Gastroesophageal sphincter (tissue), 4 donors: ENCODE measurements at regions not wholly inside any gene's neighbourhood (a gene's known extent, or its start where the extent isn't known, plus 50 kb on each side); places are given as distances from the start of the nearest gene placed in this dataset.

Experiments
- ATAC-seq: fragments of 150-250 bp; one replicate; pipeline ENCODE4 v1.9.1; 2016; ENCODE audit warnings: mild to moderate bottlenecking, moderate library complexity
- H3K27ac ChIP-seq, 4 donors: fragments of 200-600 bp; sonication (generic) in 3 of 4; 1 replicate in 3 of 4; 2 replicates in 1 of 4; pipeline ENCODE4 v1.5.1; 2016 to 2019
- H3K27me3 ChIP-seq: fragments of 200-600 bp; sonication (generic); one replicate; pipeline ENCODE4 v1.5.1; 2019
- H3K36me3 ChIP-seq, 2 donors: fragments of 200-600 bp; sonication (generic); one replicate each; pipeline ENCODE4 v1.5.1; 2019; ENCODE audit warnings: control low read depth in 1 of 2
- H3K4me1 ChIP-seq, 3 donors: fragments of 200-600 bp; sonication (generic); 1 replicate in 2 of 3; 2 replicates in 1 of 3; pipeline ENCODE4 v1.5.1; 2016 to 2019; ENCODE audit warnings: control low read depth in 2 of 3
- H3K4me3 ChIP-seq, 2 donors: fragments of 200-600 bp; sonication (generic); one replicate each; pipeline ENCODE4 v1.5.1; 2019; ENCODE audit warnings: mild to moderate bottlenecking in 1 of 2, moderate library complexity in 1 of 2
- H3K9me3 ChIP-seq, 3 donors: fragments of 200-600 bp; sonication (generic); one replicate each; pipeline ENCODE4 v1.5.1; 2017 to 2019; ENCODE audit warnings: control low read depth in 2 of 3
- CTCF ChIP-seq, 4 experiments: fragments of 200-600 bp in 2 of 4; fragments of 450-650 bp in 2 of 4; sonication (generic) in 1 of 4; IDR thresholded peaks; one replicate each; pipeline ENCODE4 v1.5.1; 2017 to 2019; ENCODE audit warnings: antibody characterized with exemption in 4 of 4, mild to moderate bottlenecking in 2 of 4, moderate library complexity in 2 of 4
- EP300 ChIP-seq: sonication (generic); formaldehyde crosslinking; IDR thresholded peaks from one replicate; pipeline ENCODE4 v1.6.1; 2017; ENCODE audit warnings: antibody characterized with exemption, mild to moderate bottlenecking
- POLR2A ChIP-seq, 2 donors: fragments of 450-650 bp; IDR thresholded peaks; one replicate each; pipeline ENCODE4 v1.6.1; 2017; ENCODE audit warnings: antibody characterized with exemption in 2 of 2, mild to moderate bottlenecking in 2 of 2, moderate library complexity in 1 of 2
- POLR2AphosphoS5 ChIP-seq: sonication (generic); formaldehyde crosslinking; IDR thresholded peaks from one replicate; pipeline ENCODE4 v1.6.1; 2017; ENCODE audit warnings: antibody characterized with exemption
- WGBS, 2 donors: methylation state at CpG; one replicate each; pipeline ENCODE4 v1.1.5; 2018; ENCODE audit warnings: low coverage in 1 of 2; 5-methylcytosine and 5-hydroxymethylcytosine counted together

- TF ChIP-seq POLR2AphosphoS5 (no peak), CTCF (IDR thresholded peaks at IDR 0.05) (no peak), POLR2A (IDR thresholded peaks at IDR 0.05) (no peak), EP300 (no peak)
Observed at GRCh38 chr3:70880421-70880820, 568.0 kb upstream of the MDFIC2 start.

GRCh38 chr3:70876154-70876553 lies 563.7 kb upstream of the MDFIC2 start:
- Histone ChIP-seq H3K9me3 (no peaks in the 10 kb centered on the region), H3K27ac (no peak overlapping the region), H3K4me3 (no peak overlapping the region), H3K36me3 (no peaks in the 10 kb centered on the region), H3K4me1 (peaks cover 0 to 13% (median 0%) of the 10 kb centered on the region in 3 donors), H3K27me3 (no peaks in the 10 kb centered on the region)
- no peak for ATAC-seq
- TF ChIP-seq EP300 (no peak), POLR2AphosphoS5 (no peak), CTCF (IDR thresholded peaks at IDR 0.05) (no peak), POLR2A (IDR thresholded peaks at IDR 0.05) (no peak)
- 96 to 100% methylated on average over 2 to 3 of the region's 3 CpGs for WGBS, 2 donors

More at GRCh38 chr3:70880421-70880820, 568.0 kb upstream of the MDFIC2 start:
- H3K36me3 ChIP-seq, result no peaks in the 10 kb centered on the region
- no peaks in the 10 kb centered on the region for H3K9me3 ChIP-seq
- no peaks in the 10 kb centered on the region for H3K27me3 ChIP-seq
- no peak for ATAC-seq
- no peak overlapping the region for H3K27ac ChIP-seq
- 86 to 95% methylated on average over 2 of the region's 2 CpGs for WGBS, 2 donors
- H3K4me1 ChIP-seq, result no peaks in the 10 kb centered on the region
- no peak overlapping the region for H3K4me3 ChIP-seq

- Histone ChIP-seq H3K27ac (no peak overlapping the region), H3K4me1 (peaks cover 0 to 13% (median 0%) of the 10 kb centered on the region in 3 donors), H3K4me3 (no peak overlapping the region), H3K36me3 (no peaks in the 10 kb centered on the region), H3K27me3 (no peaks in the 10 kb centered on the region), H3K9me3 (no peaks in the 10 kb centered on the region)
- WGBS, 2 donors, result 31 to 33% methylated on average over 2 to 3 of the region's 3 CpGs
- TF ChIP-seq POLR2AphosphoS5, result peak; percentile 24
- no peak for TF ChIP-seq POLR2A (IDR thresholded peaks at IDR 0.05)
- no peak for ATAC-seq
Observed at GRCh38 chr3:70874196-70874595, 561.8 kb upstream of the MDFIC2 start.

GRCh38 chr3:70873686-70874085 lies 561.2 kb upstream of the MDFIC2 start:
- H3K27ac ChIP-seq, result no peak overlapping the region
- ATAC-seq, result no peak
- 92 to 95% methylated on average over 5 of the region's 5 CpGs for WGBS, 2 donors
- no peaks in the 10 kb centered on the region for H3K27me3 ChIP-seq
- H3K4me1 ChIP-seq, result peaks cover 0 to 13% (median 0%) of the 10 kb centered on the region in 3 donors
- no peak for TF ChIP-seq POLR2A (IDR thresholded peaks at IDR 0.05)
- TF ChIP-seq CTCF (IDR thresholded peaks at IDR 0.05), result no peak
- no peak for TF ChIP-seq POLR2AphosphoS5
- no peak for TF ChIP-seq EP300
- no peaks in the 10 kb centered on the region for H3K9me3 ChIP-seq
- H3K36me3 ChIP-seq, result no peaks in the 10 kb centered on the region
- H3K4me3 ChIP-seq, result no peak overlapping the region

GRCh38 chr3:70871909-70872656 lies 559.6 kb upstream of the MDFIC2 start:
- Histone ChIP-seq H3K27ac (no peak overlapping the region), H3K9me3 (no peaks in the 10 kb centered on the region), H3K27me3 (no peaks in the 10 kb centered on the region), H3K4me1 (peaks cover 0 to 13% (median 0%) of the 10 kb centered on the region in 3 donors), H3K4me3 (no peak overlapping the region), H3K36me3 (no peaks in the 10 kb centered on the region)
- WGBS, 2 donors, result 89 to 92% methylated on average over 3 of the region's 4 CpGs
- TF ChIP-seq POLR2A (IDR thresholded peaks at IDR 0.05) (no peak), CTCF (IDR thresholded peaks at IDR 0.05) (no peak), EP300 (no peak)
- peak; percentile 78 for ATAC-seq
